LoVo (cell line): ENCODE measurements at regions not wholly inside any gene's neighbourhood (a gene's known extent, or its start where the extent isn't known, plus 50 kb on each side); places are given as distances from the start of the nearest gene placed in this dataset.
A peak's percentile ranks its signal among the peaks of the same experiment; 100 is the strongest.
"Not testable (repeated sequence)": the region's sequence is repeated elsewhere in the genome, so short reads cannot be mapped to it uniquely, and the experiment has no call there.

Experiments used
- DNase-seq: peaks from one replicate; pipeline ENCODE4 v3.0.0-alpha.2; 2016; ENCODE audit warnings: low spot score

GRCh38 chr11:86749821-86750401 lies 50.4 kb upstream of the PRSS23 start:
- DNase-seq = no peak

GRCh38 chr11:86749376-86749775 lies 51.0 kb upstream of the PRSS23 start:
- no peak for DNase-seq

DNA sequence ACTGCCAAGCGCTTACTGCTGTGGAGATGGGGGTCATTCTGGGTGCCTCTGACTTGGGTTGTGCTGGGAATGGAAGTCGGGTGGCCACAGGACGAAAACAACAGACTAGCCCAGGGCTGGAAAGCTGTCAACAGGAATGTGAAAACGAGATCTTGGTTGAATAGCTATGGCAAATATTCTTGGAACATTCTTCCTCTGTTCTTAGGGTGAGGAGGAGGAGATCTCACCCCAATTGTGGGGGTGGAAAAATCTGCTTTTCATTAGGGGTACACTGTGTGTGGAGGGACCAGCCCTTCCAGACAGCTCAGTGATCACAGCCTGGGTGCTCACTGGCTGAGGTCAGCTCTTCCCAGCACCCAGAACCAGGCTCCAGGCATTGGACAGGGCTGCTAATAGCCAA lies 52.0 kb upstream of the PRSS23 start:
- no peak for DNase-seq

GRCh38 chr11:86747801-86748200 lies 52.5 kb upstream of the PRSS23 start:
- DNase-seq = no peak

DNA sequence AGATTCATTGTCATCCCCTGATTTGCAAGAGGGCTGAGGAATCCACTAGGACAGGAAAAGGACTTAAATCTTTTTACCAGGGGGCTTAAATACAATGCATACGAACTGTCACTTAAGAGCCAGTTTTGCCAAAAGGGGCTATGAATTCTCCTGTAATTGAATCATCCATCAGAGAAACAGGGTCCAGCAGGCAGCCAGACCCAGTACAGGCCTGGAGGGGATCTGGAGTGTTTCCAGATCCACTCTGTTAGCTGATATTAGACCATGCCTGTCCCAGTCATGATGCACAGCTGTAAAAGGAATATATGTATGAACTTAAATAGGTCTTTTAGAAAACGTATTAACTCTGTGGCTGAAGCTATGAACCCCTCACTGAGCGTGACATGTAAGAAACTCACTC lies 53.8 kb upstream of the PRSS23 start:
- no peak for DNase-seq

GRCh38 chr11:86745571-86745970 lies 54.8 kb upstream of the PRSS23 start:
- peak; percentile 13 for DNase-seq

DNA sequence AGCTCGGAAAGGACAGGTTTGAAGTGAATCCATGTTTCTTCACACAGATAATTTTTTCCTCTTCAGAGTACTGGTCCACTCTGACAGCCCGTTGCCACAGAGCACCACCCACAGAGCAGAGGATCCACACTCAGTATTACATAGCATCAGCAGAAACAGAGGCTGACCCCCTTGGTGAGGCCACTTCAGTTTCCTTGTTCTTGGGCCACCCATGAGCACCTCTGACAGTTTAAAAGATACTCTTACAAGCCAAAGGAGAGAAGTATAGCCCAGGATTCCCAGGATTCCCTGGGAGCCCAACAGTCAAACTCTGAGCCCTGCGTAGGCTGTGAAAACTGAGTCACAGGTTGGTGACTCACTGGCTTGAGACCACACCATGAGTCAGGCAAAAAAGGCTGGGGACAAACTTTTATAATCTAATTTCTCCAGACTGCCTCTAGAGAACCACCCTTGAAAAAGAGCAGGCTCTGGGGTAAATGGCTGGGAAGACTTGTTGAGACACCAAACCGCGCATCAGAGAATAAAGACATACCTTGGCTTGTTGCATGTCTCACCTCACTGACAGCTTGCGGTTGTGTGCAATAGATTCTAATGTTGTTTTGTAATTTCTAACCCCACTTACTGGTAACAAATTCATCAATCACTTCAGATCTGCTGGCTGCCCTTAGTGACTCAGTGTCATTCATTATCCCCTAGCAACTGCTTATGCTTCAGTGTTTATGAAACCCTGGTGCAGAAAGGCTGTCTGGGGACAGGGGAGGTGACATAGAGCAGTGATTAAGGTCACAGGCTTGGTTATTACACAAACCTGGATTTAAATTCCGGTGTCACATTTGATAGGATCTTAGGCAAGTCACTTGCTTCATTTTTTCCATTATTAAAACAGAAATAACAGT lies 56.9 kb upstream of the PRSS23 start:
- peak; percentile 92 for DNase-seq

- peak; percentile 67 for DNase-seq
Observed at GRCh38 chr11:86741839-86742805, 58.2 kb upstream of the PRSS23 start.

DNA sequence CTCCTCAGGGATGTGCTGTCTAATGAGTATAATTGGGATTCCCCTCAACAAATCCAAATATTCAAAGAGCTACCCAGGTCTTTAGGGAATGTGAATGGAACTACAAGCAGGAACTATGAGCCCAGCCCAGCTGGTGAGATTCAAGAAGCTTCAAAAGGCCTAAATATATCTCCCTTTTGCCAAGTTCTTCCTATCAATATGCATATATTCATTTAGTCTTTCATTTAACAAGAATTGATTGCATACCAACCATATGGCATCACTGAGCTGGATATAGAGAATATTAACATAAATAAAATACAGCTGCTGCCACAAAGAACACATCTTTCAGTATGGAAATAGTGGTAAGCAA lies 58.9 kb upstream of the PRSS23 start:
- no peak for DNase-seq

DNA sequence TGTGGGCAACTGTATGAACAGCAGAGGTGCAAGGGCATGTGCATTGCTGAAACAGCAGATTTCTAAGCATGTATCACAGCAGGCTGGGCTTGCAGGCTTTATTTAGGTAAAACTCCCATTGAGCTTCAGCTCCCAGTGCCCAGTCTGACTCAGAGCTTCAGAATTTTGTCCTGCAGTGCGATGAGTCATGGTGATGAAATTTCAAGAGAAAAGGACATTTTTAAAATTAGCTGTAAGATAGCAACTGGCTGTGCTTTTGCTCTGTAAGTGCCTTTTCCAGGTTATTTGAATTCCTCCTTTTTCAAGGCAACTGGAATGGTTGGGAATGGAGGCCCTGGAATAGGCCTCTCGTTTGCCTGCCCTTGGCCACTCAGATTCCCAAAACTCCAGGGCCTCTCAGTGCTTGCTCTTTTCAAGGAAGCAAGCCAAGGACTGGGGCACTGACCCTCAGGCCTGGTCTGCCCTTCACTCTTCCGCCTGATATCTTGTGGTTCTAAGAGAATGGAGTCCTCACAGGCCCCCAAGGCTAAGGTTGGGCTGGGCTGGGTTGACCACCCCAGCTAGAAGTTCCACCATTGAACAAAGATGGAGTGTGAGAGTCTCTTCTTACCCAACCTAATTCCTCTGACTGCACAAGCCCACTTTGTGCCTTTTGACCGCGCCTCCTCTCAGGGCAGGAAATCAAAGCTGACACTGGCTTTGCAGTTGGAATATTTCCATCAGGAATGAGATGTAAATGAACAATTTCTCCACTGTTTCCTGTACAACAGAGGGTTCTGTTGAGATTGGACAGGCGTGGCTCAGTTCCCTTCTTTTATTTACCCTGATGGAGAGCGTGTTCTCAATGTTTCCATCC lies 59.5 kb upstream of the PRSS23 start:
- peak; percentile 87 for DNase-seq

DNA sequence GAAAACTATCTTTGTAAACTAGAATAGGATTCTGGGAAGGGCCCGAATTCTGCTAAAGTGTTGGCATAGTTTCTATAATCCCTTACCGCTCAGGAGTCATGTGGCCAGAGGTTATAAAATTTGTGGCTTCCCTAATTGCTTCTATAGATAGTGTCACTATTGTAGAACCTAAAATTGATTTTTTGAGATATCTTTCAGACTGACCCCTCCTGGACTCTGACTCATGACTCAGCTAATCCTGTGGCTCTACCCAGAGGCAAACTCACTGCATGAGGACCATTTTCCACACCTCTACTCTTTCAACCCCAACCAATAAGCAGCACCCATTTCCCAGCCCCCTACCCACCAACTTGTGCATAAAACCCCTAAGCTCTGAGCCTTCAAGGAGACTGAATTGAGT lies 61.8 kb upstream of the PRSS23 start:
- DNase-seq = no peak

GRCh38 chr11:86737737-86738136 lies 62.6 kb upstream of the PRSS23 start:
- no peak for DNase-seq

DNA sequence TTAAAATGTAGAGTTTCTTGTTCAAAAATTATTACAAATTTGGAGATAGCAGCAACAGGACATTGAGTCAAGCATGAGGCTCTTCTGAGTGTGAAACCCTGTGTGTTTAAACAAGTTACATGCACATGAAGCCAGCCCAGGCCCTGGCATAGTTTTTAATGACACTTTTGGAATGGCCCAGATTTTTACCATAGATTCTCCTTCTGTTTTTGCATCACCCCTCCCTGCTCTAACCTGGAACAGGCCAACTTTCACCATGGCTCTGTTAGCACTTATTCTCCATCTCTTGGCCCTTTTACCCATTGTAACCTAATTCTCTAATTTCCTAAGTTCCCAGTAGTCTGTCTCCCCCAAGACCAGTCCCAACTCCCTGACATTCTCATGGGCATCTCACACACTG lies 63.1 kb upstream of the PRSS23 start:
- no peak for DNase-seq

- no peak for DNase-seq
Observed at GRCh38 chr11:86736291-86737143, 63.8 kb upstream of the PRSS23 start.

- peak; percentile 42 for DNase-seq
Observed at GRCh38 chr11:86735451-86736290, 63.3 kb upstream of the ME3 start.

GRCh38 chr11:86732739-86733138 lies 60.3 kb upstream of the ME3 start:
- DNase-seq = not testable (repeated sequence)

DNA sequence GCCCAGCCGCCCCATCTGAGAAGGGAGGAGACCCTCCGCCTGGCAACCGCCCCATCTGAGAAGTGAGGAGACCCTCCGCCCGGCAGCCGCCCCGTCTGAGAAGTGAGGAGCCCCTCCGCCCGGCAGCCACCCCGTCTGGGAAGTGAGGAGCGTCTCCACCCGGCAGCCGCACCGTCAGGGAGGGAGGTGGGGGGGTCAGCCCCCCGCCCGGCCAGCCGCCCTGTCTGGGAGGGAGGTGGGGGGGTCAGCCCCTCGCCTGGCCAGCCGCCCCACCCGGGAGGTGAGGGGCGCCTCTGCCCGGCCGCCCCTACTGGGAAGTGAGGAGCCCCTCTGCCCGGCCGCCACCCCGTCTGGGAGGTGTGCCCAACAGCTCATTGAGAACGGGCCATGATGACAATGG lies 59.9 kb upstream of the ME3 start:
- not testable (repeated sequence) for DNase-seq

- DNase-seq = not testable (repeated sequence)
Observed at GRCh38 chr11:86729576-86729975, 57.2 kb upstream of the ME3 start.

DNA sequence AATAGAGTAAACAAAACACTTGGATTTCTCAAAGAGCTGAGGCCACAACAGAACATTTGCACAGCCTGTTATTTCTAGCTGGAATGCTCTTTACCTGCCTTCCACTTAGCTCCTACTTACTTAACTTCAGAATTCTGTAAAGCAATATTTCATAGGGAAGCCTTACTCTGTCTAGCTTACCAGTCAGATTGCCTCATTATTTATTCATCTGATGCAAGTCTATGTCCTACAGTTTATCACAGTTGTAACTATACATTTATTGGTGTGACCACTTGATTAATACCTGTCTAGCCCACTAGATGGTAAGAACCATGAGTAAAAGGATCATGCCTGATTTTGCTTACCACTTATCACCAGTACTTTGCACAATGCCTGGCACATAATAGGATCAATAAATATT lies 56.1 kb upstream of the ME3 start:
- no peak for DNase-seq
